Endodermal cell (in vitro differentiated cells): ENCODE measurements at regions not wholly inside any gene's neighbourhood (a gene's known extent, or its start where the extent isn't known, plus 50 kb on each side); places are given as distances from the start of the nearest gene placed in this dataset.

ENCODE experiments used
- DNase-seq: peaks from one replicate; pipeline ENCODE4 v3.0.0-alpha.2; 2017
- H3K27ac ChIP-seq: 2 replicates; pipeline ENCODE4 v1.5.1; 2013; ENCODE audit warnings: mild to moderate bottlenecking, low read depth, low read length, moderate library complexity
- H3K27me3 ChIP-seq: 2 replicates; pipeline ENCODE4 v1.6.1; 2013; ENCODE audit warnings: mild to moderate bottlenecking, low read length, moderate library complexity; ENCODE audit not compliant: insufficient read depth, control insufficient read depth, poor library complexity, severe bottlenecking
- H3K36me3 ChIP-seq: 2 replicates; pipeline ENCODE4 v1.7.0; 2013; ENCODE audit warnings: mild to moderate bottlenecking, low read length, moderate library complexity; ENCODE audit not compliant: control insufficient read depth, insufficient read depth
- H3K4me1 ChIP-seq: one replicate; pipeline ENCODE4 v1.7.0; 2013; ENCODE audit warnings: low read length; ENCODE audit not compliant: control insufficient read depth, insufficient read depth
- H3K4me3 ChIP-seq: 2 replicates; pipeline ENCODE4 v1.5.1; 2013; ENCODE audit warnings: mild to moderate bottlenecking, low read length, moderate library complexity
- H3K9ac ChIP-seq: 2 replicates; pipeline ENCODE4 v1.6.1; 2013; ENCODE audit warnings: mild to moderate bottlenecking, low read length, moderate library complexity; ENCODE audit not compliant: poor library complexity, severe bottlenecking; ENCODE audit errors: extremely low read depth
- H3K9me3 ChIP-seq: 2 replicates; pipeline ENCODE4 v1.6.1; 2013; ENCODE audit warnings: mild to moderate bottlenecking, low read length, moderate library complexity; ENCODE audit not compliant: control insufficient read depth
- H3K27ac Mint-ChIP-seq: 2 replicates; pipeline ENCODE4 v1.8.0; 2020; ENCODE audit warnings: mixed read lengths
- H3K27me3 Mint-ChIP-seq: 2 replicates; pipeline ENCODE4 v1.8.0; 2021; ENCODE audit warnings: mild to moderate bottlenecking, mixed read lengths; ENCODE audit not compliant: insufficient read depth
- H3K36me3 Mint-ChIP-seq: 2 replicates; pipeline ENCODE4 v1.8.0; 2020; ENCODE audit warnings: low read depth, mixed read lengths
- H3K4me1 Mint-ChIP-seq: 2 replicates; pipeline ENCODE4 v1.8.0; 2020; ENCODE audit warnings: mixed read lengths
- H3K4me3 Mint-ChIP-seq: 2 replicates; pipeline ENCODE4 v1.8.0; 2020; ENCODE audit warnings: mild to moderate bottlenecking, moderate library complexity, mixed read lengths
- H3K9me3 Mint-ChIP-seq: 2 replicates; pipeline ENCODE4 v1.8.0; 2020; ENCODE audit warnings: mild to moderate bottlenecking, mixed read lengths
- WGBS, 2 experiments: methylation state at CpG; one replicate each; pipeline versions ENCODE4 v1.1.5 to v1.1.7; 2013; ENCODE audit warnings: missing lambda C conversion rate in 2 of 2, mixed read lengths in 1 of 2; ENCODE audit not compliant: insufficient coverage in 1 of 2, insufficient read length in 1 of 2; 5-methylcytosine and 5-hydroxymethylcytosine counted together
- TF ChIP-seq, protein P1 (sequence below): fragments of 200-600 bp; sonication (generic); conservative IDR thresholded peaks from 2 replicates; pipeline ENCODE4 v1.5.0; 2021; ENCODE audit warnings: antibody characterized with exemption, mild to moderate bottlenecking

DNA sequence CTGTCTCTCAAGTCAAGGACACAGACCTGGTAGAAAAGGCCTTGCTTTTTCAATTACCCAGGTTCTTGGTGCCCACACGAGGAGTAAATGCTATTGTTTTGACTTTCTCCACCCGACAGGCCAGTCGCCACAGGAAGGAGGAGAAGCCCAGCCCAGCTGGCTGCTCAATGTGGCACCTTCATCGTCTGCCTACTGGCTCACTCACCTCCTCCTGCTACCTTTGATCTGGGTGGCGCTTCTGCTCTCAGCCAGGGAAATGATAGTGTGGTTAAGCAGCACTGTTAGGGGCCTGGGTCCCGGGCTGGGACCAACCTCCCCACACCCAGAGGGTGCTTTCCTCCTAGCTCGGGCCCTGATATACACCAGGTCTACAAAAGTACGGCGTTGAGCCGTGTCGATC, 75.0 kb upstream of the FZD10 start:
- no peak for DNase-seq
- WGBS, 2 experiments: 84 to 87% methylated on average over 8 to 11 of the region's 11 CpGs
- no peak overlapping the region for H3K4me3 Mint-ChIP-seq
- Histone ChIP-seq H3K36me3 (no peaks in the 10 kb centered on the region), H3K4me3 (no peak overlapping the region), H3K4me1 (peaks cover 4% of the 10 kb centered on the region), H3K27me3 (peaks cover 54% of the 10 kb centered on the region), H3K9ac (no peak overlapping the region), H3K27ac (no peak overlapping the region), H3K9me3 (no peaks in the 10 kb centered on the region)
- no peak overlapping the region for H3K27ac Mint-ChIP-seq
- no peaks in the 10 kb centered on the region for H3K36me3 Mint-ChIP-seq
- peaks cover 20% of the 10 kb centered on the region for H3K4me1 Mint-ChIP-seq
- peaks cover 80% of the 10 kb centered on the region for H3K27me3 Mint-ChIP-seq
- TF ChIP-seq, protein P1, sequence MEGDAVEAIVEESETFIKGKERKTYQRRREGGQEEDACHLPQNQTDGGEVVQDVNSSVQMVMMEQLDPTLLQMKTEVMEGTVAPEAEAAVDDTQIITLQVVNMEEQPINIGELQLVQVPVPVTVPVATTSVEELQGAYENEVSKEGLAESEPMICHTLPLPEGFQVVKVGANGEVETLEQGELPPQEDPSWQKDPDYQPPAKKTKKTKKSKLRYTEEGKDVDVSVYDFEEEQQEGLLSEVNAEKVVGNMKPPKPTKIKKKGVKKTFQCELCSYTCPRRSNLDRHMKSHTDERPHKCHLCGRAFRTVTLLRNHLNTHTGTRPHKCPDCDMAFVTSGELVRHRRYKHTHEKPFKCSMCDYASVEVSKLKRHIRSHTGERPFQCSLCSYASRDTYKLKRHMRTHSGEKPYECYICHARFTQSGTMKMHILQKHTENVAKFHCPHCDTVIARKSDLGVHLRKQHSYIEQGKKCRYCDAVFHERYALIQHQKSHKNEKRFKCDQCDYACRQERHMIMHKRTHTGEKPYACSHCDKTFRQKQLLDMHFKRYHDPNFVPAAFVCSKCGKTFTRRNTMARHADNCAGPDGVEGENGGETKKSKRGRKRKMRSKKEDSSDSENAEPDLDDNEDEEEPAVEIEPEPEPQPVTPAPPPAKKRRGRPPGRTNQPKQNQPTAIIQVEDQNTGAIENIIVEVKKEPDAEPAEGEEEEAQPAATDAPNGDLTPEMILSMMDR: no peak
- H3K9me3 Mint-ChIP-seq: peaks cover 12% of the 10 kb centered on the region

DNA sequence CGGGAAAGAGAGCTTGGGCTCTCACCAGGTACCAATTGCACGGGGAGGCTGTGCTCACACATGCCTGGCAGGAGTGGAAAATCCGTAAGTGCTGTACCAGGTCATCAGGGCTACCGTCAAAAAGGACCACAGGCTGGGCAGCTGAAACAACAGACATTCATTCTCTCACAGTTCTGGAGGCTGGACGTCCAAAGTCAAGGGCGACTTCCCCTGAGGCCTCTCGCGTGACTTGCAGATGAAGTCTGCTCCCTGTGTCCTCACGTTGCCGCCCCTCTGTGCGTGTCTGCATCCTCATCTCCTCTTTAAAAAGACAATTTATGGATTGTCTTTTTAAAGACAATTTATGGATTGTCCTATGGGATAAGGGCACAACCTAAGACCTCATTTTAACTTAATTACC, 73.8 kb upstream of the FZD10 start:
- Histone ChIP-seq H3K36me3 (no peaks in the 10 kb centered on the region), H3K9me3 (no peaks in the 10 kb centered on the region), H3K9ac (no peak overlapping the region), H3K4me1 (peaks cover 4% of the 10 kb centered on the region), H3K4me3 (no peak overlapping the region), H3K27ac (no peak overlapping the region), H3K27me3 (peaks cover 41% of the 10 kb centered on the region)
- H3K36me3 Mint-ChIP-seq: no peaks in the 10 kb centered on the region
- peak; percentile 26 for DNase-seq
- TF ChIP-seq, protein P1: no peak
- peaks cover 20% of the 10 kb centered on the region for H3K4me1 Mint-ChIP-seq
- H3K27me3 Mint-ChIP-seq: peaks cover 79% of the 10 kb centered on the region
- 82 to 87% methylated on average over 7 to 11 of the region's 11 CpGs for WGBS, 2 experiments
- H3K9me3 Mint-ChIP-seq: peaks cover 12% of the 10 kb centered on the region
- no peak overlapping the region for H3K27ac Mint-ChIP-seq
- no peak overlapping the region for H3K4me3 Mint-ChIP-seq

DNA sequence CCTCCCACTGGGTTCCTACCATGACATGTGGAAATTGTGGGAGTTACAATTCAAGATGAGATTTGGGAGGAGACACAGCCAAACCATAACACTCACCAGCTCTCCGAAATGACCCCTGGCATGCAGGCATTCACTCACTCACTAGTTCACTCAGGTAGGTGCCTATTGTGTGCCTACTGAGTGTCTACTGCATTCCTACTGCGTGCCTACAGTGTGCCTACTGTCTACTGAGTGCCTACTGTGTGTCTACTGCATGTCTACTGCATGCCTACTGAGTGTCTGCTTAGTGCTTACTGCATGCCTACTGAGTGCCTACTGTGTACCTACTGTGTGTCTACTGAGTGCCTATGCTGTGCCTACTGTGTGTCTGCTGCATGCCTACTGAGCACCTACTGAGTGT, 71.7 kb upstream of the FZD10 start:
- peaks cover 17% of the 10 kb centered on the region for H3K4me1 Mint-ChIP-seq
- no peak overlapping the region for H3K4me3 ChIP-seq
- 93 to 100% methylated on average over 2 of the region's 2 CpGs for WGBS, 2 experiments
- no peaks in the 10 kb centered on the region for H3K9me3 ChIP-seq
- peaks cover 66% of the 10 kb centered on the region for H3K27me3 Mint-ChIP-seq
- TF ChIP-seq, protein P1: no peak
- H3K9me3 Mint-ChIP-seq: peaks cover 12% of the 10 kb centered on the region
- H3K27ac ChIP-seq: no peak overlapping the region
- H3K27ac Mint-ChIP-seq: no peak overlapping the region
- H3K9ac ChIP-seq: no peak overlapping the region
- H3K36me3 Mint-ChIP-seq: no peaks in the 10 kb centered on the region
- no peak overlapping the region for H3K4me3 Mint-ChIP-seq
- peaks cover 4% of the 10 kb centered on the region for H3K4me1 ChIP-seq
- H3K27me3 ChIP-seq: peaks cover 21% of the 10 kb centered on the region
- no peak for DNase-seq
- H3K36me3 ChIP-seq: no peaks in the 10 kb centered on the region
